ENCODE measurements at regions not wholly inside any gene's neighbourhood (a gene's known extent, or its start where the extent isn't known, plus 50 kb on each side); places are given as distances from the start of the nearest gene placed in this dataset.

GRCh38 chr2:107645586-107645985 is 181.1 kb upstream of the RGPD4 start:
- CTCF ChIA-PET, result no interaction called here
- TF ChIP-seq CTCF (IDR thresholded peaks at IDR 0.05; ENCODE audit: insufficient read depth in 1 of 2, low read depth in 1 of 2, low read length in 1 of 2, severe bottlenecking in 1 of 2, unreplicated experiment in 1 of 2), result no peak
- BruUV-seq (replicated peaks), result no TSS peak
- Histone ChIP-seq H3K27me3 (replicated peaks; ENCODE audit: control insufficient read depth, insufficient read depth, low read length) (no peaks in the 10 kb centered on the region), H3K36me3 (ENCODE audit: control insufficient read depth, insufficient read depth, low read length) (no peaks in the 10 kb centered on the region), H3K4me1 (no peaks in the 10 kb centered on the region), H3K4me3 (ENCODE audit: low read depth, low read length) (no peak overlapping the region), H3K9me3 (peaks cover 6% of the 10 kb centered on the region; the same call in 1 of the 2 replicates)
- H3K27me3 Mint-ChIP-seq (ENCODE audit: insufficient read depth, unreplicated experiment), result no peaks in the 10 kb centered on the region
- intact Hi-C loops (cut with micrococcal nuclease; ENCODE audit: unreplicated experiment), result no loop called here
- H3K36me3 Mint-ChIP-seq (ENCODE audit: insufficient read depth, unreplicated experiment), result no peaks in the 10 kb centered on the region
- peaks cover 6% of the 10 kb centered on the region for H3K4me1 Mint-ChIP-seq (ENCODE audit: low read depth, unreplicated experiment)
- POLR2A ChIA-PET, result no interaction called here
- H3K9me3 Mint-ChIP-seq (ENCODE audit: unreplicated experiment), result peaks cover 31% of the 10 kb centered on the region
- no peak for DNase-seq
- no peak overlapping the region for H3K4me3 Mint-ChIP-seq (ENCODE audit: unreplicated experiment)
- H3K27ac Mint-ChIP-seq (ENCODE audit: unreplicated experiment), result no peak overlapping the region

- CTCF ChIA-PET, result no interaction called here
- intact Hi-C loops (cut with micrococcal nuclease; ENCODE audit: unreplicated experiment), result no loop called here
- H3K9me3 Mint-ChIP-seq (ENCODE audit: unreplicated experiment), result peaks cover 18% of the 10 kb centered on the region
These were observed 177.8 kb upstream of the RGPD4 start for GRCh38 chr2:107648781-107649404.

GRCh38 chr2:107657049-107657448 is 169.6 kb upstream of the RGPD4 start:
- ChIA-PET CTCF (no interaction called here), POLR2A (no interaction called here)
- no peaks in the 10 kb centered on the region for H3K4me1 ChIP-seq
- H3K36me3 ChIP-seq (ENCODE audit: control insufficient read depth, insufficient read depth, low read length), result no peaks in the 10 kb centered on the region
- H3K27me3 ChIP-seq (replicated peaks; ENCODE audit: control insufficient read depth, insufficient read depth, low read length), result no peaks in the 10 kb centered on the region
- no TSS peak for BruUV-seq (replicated peaks)
- H3K4me1 Mint-ChIP-seq (ENCODE audit: low read depth, unreplicated experiment), result no peaks in the 10 kb centered on the region
- intact Hi-C loops (cut with micrococcal nuclease; ENCODE audit: unreplicated experiment), result no loop called here
- H3K9me3 Mint-ChIP-seq (ENCODE audit: unreplicated experiment), result no peaks in the 10 kb centered on the region
- no peak overlapping the region for H3K4me3 Mint-ChIP-seq (ENCODE audit: unreplicated experiment)
- no peaks in the 10 kb centered on the region for H3K9me3 ChIP-seq
- no peaks in the 10 kb centered on the region for H3K27me3 Mint-ChIP-seq (ENCODE audit: insufficient read depth, unreplicated experiment)
- no peak for TF ChIP-seq CTCF (IDR thresholded peaks at IDR 0.05; ENCODE audit: insufficient read depth in 1 of 2, low read depth in 1 of 2, low read length in 1 of 2, severe bottlenecking in 1 of 2, unreplicated experiment in 1 of 2)
- no peak for DNase-seq
- H3K4me3 ChIP-seq (ENCODE audit: low read depth, low read length), result no peak overlapping the region
- no peak overlapping the region for H3K27ac Mint-ChIP-seq (ENCODE audit: unreplicated experiment)
- no peaks in the 10 kb centered on the region for H3K36me3 Mint-ChIP-seq (ENCODE audit: insufficient read depth, unreplicated experiment)

More at GRCh38 chr2:107648781-107649404, 177.8 kb upstream of the RGPD4 start:
- Histone ChIP-seq H3K36me3 (ENCODE audit: control insufficient read depth, insufficient read depth, low read length) (no peaks in the 10 kb centered on the region), H3K4me3 (ENCODE audit: low read depth, low read length) (no peak overlapping the region), H3K27me3 (replicated peaks; ENCODE audit: control insufficient read depth, insufficient read depth, low read length) (no peaks in the 10 kb centered on the region), H3K9me3 (no peaks in the 10 kb centered on the region), H3K4me1 (no peaks in the 10 kb centered on the region)
- no peak for DNase-seq
- Mint-ChIP-seq H3K27me3 (ENCODE audit: insufficient read depth, unreplicated experiment) (no peaks in the 10 kb centered on the region), H3K4me1 (ENCODE audit: low read depth, unreplicated experiment) (peaks cover 6% of the 10 kb centered on the region), H3K4me3 (ENCODE audit: unreplicated experiment) (no peak overlapping the region), H3K36me3 (ENCODE audit: insufficient read depth, unreplicated experiment) (no peaks in the 10 kb centered on the region), H3K27ac (ENCODE audit: unreplicated experiment) (no peak overlapping the region)
- TF ChIP-seq CTCF (IDR thresholded peaks at IDR 0.05; ENCODE audit: insufficient read depth in 1 of 2, low read depth in 1 of 2, low read length in 1 of 2, severe bottlenecking in 1 of 2, unreplicated experiment in 1 of 2), result no peak
- BruUV-seq (replicated peaks), result no TSS peak
- POLR2A ChIA-PET, result no interaction called here
